ENCODE measurements at regions not wholly inside any gene's neighbourhood (a gene's known extent, or its start where the extent isn't known, plus 50 kb on each side); places are given as distances from the start of the nearest gene placed in this dataset.
"Not testable (repeated sequence)": the region's sequence is repeated elsewhere in the genome, so short reads cannot be mapped to it uniquely, and the experiment has no call there.

DNA sequence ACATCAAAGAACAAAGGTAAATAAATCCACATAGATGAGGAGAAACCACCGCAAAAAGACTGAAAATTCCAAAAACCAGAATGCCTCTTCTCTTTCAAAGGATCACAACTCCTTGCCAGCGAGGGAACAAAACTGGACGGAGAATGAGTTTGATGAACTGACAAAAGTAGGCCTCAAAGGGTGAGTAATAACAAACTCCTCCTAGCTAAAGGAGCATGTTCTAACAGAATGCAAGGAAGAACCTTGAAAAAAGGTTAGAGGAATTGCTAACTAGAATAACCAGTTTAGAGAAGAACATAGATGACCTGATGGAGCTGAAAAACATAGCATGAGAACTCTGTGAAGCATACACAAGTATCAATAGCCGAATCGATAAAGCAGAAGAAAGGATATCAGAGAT lies 122.2 kb upstream of the RAPGEF2 start:
- TF ChIP-seq POLR2AphosphoS5 (IDR thresholded peaks at IDR 0.05; ENCODE audit: low read depth, low read length); SIN3A (IDR thresholded peaks at IDR 0.05; ENCODE audit: borderline replicate concordance, low read depth, low read length); EP300 (IDR thresholded peaks at IDR 0.05; ENCODE audit: borderline replicate concordance in 1 of 2, low read depth in 1 of 2, low read length in 1 of 2): not testable (repeated sequence)
- TF ChIP-seq, protein P1, sequence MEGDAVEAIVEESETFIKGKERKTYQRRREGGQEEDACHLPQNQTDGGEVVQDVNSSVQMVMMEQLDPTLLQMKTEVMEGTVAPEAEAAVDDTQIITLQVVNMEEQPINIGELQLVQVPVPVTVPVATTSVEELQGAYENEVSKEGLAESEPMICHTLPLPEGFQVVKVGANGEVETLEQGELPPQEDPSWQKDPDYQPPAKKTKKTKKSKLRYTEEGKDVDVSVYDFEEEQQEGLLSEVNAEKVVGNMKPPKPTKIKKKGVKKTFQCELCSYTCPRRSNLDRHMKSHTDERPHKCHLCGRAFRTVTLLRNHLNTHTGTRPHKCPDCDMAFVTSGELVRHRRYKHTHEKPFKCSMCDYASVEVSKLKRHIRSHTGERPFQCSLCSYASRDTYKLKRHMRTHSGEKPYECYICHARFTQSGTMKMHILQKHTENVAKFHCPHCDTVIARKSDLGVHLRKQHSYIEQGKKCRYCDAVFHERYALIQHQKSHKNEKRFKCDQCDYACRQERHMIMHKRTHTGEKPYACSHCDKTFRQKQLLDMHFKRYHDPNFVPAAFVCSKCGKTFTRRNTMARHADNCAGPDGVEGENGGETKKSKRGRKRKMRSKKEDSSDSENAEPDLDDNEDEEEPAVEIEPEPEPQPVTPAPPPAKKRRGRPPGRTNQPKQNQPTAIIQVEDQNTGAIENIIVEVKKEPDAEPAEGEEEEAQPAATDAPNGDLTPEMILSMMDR (IDR thresholded peaks at IDR 0.05): not testable (repeated sequence)
- TF ChIP-seq, protein P2, sequence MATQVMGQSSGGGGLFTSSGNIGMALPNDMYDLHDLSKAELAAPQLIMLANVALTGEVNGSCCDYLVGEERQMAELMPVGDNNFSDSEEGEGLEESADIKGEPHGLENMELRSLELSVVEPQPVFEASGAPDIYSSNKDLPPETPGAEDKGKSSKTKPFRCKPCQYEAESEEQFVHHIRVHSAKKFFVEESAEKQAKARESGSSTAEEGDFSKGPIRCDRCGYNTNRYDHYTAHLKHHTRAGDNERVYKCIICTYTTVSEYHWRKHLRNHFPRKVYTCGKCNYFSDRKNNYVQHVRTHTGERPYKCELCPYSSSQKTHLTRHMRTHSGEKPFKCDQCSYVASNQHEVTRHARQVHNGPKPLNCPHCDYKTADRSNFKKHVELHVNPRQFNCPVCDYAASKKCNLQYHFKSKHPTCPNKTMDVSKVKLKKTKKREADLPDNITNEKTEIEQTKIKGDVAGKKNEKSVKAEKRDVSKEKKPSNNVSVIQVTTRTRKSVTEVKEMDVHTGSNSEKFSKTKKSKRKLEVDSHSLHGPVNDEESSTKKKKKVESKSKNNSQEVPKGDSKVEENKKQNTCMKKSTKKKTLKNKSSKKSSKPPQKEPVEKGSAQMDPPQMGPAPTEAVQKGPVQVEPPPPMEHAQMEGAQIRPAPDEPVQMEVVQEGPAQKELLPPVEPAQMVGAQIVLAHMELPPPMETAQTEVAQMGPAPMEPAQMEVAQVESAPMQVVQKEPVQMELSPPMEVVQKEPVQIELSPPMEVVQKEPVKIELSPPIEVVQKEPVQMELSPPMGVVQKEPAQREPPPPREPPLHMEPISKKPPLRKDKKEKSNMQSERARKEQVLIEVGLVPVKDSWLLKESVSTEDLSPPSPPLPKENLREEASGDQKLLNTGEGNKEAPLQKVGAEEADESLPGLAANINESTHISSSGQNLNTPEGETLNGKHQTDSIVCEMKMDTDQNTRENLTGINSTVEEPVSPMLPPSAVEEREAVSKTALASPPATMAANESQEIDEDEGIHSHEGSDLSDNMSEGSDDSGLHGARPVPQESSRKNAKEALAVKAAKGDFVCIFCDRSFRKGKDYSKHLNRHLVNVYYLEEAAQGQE (IDR thresholded peaks at IDR 0.05; ENCODE audit: low read depth, low read length): not testable (repeated sequence)

Measured in SK-N-SH (cell line).